Mammary epithelial cell (primary cell): ENCODE measurements at regions not wholly inside any gene's neighbourhood (a gene's known extent, or its start where the extent isn't known, plus 50 kb on each side); places are given as distances from the start of the nearest gene placed in this dataset.

Experiments used
- EZH2 ChIP-seq: IDR thresholded peaks from 2 replicates; pipeline ENCODE4 v1.6.1; 2012; ENCODE audit warnings: low read length, inconsistent platforms, borderline replicate concordance
- TF ChIP-seq, protein P1 (sequence below), 2 donors: IDR thresholded peaks in 1 of 2; conservative IDR thresholded peaks in 1 of 2; 2 replicates each; pipeline ENCODE4 v1.5.1; 2011 to 2012; ENCODE audit warnings: inconsistent platforms in 2 of 2, low read length in 2 of 2, mild to moderate bottlenecking in 2 of 2, control low read depth in 1 of 2, low read depth in 1 of 2; ENCODE audit not compliant: insufficient read depth in 1 of 2; ENCODE audit errors: extremely low read depth in 1 of 2

DNA sequence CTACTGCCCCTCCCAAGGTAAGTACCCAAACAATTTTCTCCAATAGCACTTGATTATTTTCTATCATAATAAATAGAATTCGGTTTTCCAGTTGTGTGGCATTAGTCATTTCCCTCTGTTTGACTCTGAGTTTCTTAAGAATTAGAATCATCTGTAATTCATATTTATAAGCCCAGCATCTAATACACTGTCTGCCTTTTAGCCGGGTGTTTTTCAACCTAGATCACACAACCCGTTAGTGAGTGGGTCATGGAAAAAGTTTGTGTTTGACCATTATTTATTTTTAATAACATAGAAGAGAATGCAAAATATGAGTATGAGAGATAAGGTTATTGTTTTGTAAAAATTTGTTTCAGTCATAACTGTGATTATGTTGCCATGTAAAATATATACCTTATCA, 701.6 kb downstream of the RFPL4B start:
- TF ChIP-seq, protein P1, sequence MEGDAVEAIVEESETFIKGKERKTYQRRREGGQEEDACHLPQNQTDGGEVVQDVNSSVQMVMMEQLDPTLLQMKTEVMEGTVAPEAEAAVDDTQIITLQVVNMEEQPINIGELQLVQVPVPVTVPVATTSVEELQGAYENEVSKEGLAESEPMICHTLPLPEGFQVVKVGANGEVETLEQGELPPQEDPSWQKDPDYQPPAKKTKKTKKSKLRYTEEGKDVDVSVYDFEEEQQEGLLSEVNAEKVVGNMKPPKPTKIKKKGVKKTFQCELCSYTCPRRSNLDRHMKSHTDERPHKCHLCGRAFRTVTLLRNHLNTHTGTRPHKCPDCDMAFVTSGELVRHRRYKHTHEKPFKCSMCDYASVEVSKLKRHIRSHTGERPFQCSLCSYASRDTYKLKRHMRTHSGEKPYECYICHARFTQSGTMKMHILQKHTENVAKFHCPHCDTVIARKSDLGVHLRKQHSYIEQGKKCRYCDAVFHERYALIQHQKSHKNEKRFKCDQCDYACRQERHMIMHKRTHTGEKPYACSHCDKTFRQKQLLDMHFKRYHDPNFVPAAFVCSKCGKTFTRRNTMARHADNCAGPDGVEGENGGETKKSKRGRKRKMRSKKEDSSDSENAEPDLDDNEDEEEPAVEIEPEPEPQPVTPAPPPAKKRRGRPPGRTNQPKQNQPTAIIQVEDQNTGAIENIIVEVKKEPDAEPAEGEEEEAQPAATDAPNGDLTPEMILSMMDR (conservative IDR thresholded peaks at IDR 0.05 in 1 of 2, IDR thresholded peaks at IDR 0.05 in 1 of 2; ENCODE audit: extremely low read depth in 1 of 2, insufficient read depth in 1 of 2, low read depth in 1 of 2, low read length in 2 of 2), result no peak
- TF ChIP-seq EZH2, result no peak
